Glutamatergic neuron (in vitro differentiated cells): ENCODE measurements at regions not wholly inside any gene's neighbourhood (a gene's known extent, or its start where the extent isn't known, plus 50 kb on each side); places are given as distances from the start of the nearest gene placed in this dataset.

Experiments used
- DNase-seq: peaks from one replicate; pipeline ENCODE4 v3.0.0; 2022
- H3K27ac Mint-ChIP-seq: one replicate; pipeline ENCODE4 v1.8.0; 2020; ENCODE audit warnings: mild to moderate bottlenecking, mixed read lengths, inconsistent platforms; ENCODE audit not compliant: unreplicated experiment
- H3K27me3 Mint-ChIP-seq: one replicate; pipeline ENCODE4 v1.8.0; 2020; ENCODE audit warnings: mild to moderate bottlenecking, moderate library complexity, mixed read lengths, inconsistent platforms; ENCODE audit not compliant: unreplicated experiment
- H3K36me3 Mint-ChIP-seq: one replicate; pipeline ENCODE4 v1.8.0; 2020; ENCODE audit warnings: mild to moderate bottlenecking, mixed read lengths, inconsistent platforms; ENCODE audit not compliant: unreplicated experiment
- H3K4me1 Mint-ChIP-seq: one replicate; pipeline ENCODE4 v1.8.0; 2020; ENCODE audit warnings: mild to moderate bottlenecking, low read depth, mixed read lengths, inconsistent platforms; ENCODE audit not compliant: unreplicated experiment
- H3K4me3 Mint-ChIP-seq: one replicate; pipeline ENCODE4 v1.8.0; 2020; ENCODE audit warnings: mild to moderate bottlenecking, mixed read lengths, inconsistent platforms; ENCODE audit not compliant: unreplicated experiment
- H3K9me3 Mint-ChIP-seq: one replicate; pipeline ENCODE4 v1.8.0; 2020; ENCODE audit warnings: mild to moderate bottlenecking, moderate library complexity, mixed read lengths, inconsistent platforms; ENCODE audit not compliant: unreplicated experiment
- CTCF ChIP-seq: fragments of 200-600 bp; sonication (generic); IDR thresholded peaks from one replicate; pipeline ENCODE4 v1.5.0; 2021; ENCODE audit not compliant: partially characterized antibody, unreplicated experiment

DNA sequence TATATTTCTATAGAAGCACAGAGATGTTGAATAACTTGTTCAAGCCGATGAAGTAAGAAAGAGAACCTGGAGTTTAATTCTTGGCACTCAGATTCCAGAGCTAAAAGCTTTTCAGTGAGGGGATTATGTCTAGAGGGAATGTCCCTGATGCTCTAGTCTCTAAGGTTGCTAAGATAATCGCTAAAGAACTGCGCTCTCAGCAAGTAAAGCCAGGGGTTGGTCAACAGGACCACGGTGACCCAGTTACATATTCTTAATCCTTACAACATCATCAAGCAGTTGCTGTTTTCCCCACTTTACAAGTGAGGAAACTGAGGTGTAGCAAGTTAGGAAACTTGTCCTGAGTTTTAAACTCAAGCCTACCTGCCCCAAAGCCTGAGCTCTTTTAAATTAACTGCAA lies 110.8 kb downstream of the DAD1 start:
- Mint-ChIP-seq H3K27ac (no peak overlapping the region), H3K36me3 (no peaks in the 10 kb centered on the region), H3K27me3 (peaks cover 4% of the 10 kb centered on the region), H3K4me3 (no peak overlapping the region), H3K9me3 (no peaks in the 10 kb centered on the region), H3K4me1 (peaks cover 21% of the 10 kb centered on the region)
- DNase-seq, result no peak
- no peak for TF ChIP-seq CTCF

- TF ChIP-seq CTCF, result no peak
- no peak for DNase-seq
- no peak overlapping the region for H3K27ac Mint-ChIP-seq
- H3K9me3 Mint-ChIP-seq, result no peaks in the 10 kb centered on the region
- peaks cover 4% of the 10 kb centered on the region for H3K27me3 Mint-ChIP-seq
- peaks cover 21% of the 10 kb centered on the region for H3K4me1 Mint-ChIP-seq
- no peaks in the 10 kb centered on the region for H3K36me3 Mint-ChIP-seq
- no peak overlapping the region for H3K4me3 Mint-ChIP-seq
Observed at GRCh38 chr14:22477569-22478194, 111.3 kb downstream of the DAD1 start.

DNA sequence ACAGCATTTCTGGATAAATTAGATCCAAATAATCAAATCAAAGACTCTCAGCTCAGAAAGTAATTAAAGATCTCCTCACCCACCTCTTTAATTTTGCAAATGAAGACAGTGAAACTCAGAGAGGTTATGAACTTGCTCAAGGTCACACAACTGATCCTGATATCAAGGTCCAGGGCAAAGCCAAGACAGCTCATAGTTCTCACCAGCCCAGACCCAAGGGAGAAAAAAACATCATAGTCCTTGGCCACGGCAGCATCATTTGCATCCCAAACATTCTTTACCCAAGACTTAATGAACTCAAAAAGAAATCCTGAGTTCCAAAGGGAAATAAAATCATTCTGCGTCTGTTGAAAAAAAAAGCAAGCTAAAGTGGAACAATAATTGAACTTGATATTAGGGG lies 112.1 kb downstream of the DAD1 start:
- DNase-seq, result no peak
- H3K4me1 Mint-ChIP-seq, result peaks cover 20% of the 10 kb centered on the region
- peaks cover 4% of the 10 kb centered on the region for H3K27me3 Mint-ChIP-seq
- no peak overlapping the region for H3K27ac Mint-ChIP-seq
- no peak overlapping the region for H3K4me3 Mint-ChIP-seq
- TF ChIP-seq CTCF, result no peak
- H3K9me3 Mint-ChIP-seq, result peaks cover 2% of the 10 kb centered on the region
- H3K36me3 Mint-ChIP-seq, result no peaks in the 10 kb centered on the region

GRCh38 chr14:22476005-22476751 lies 112.8 kb downstream of the DAD1 start:
- H3K4me1 Mint-ChIP-seq, result peaks cover 17% of the 10 kb centered on the region
- H3K27me3 Mint-ChIP-seq, result peaks cover 5% of the 10 kb centered on the region
- H3K27ac Mint-ChIP-seq, result no peak overlapping the region
- no peak for DNase-seq
- no peaks in the 10 kb centered on the region for H3K36me3 Mint-ChIP-seq
- no peak overlapping the region for H3K4me3 Mint-ChIP-seq
- H3K9me3 Mint-ChIP-seq, result peaks cover 2% of the 10 kb centered on the region
- no peak for TF ChIP-seq CTCF

DNA sequence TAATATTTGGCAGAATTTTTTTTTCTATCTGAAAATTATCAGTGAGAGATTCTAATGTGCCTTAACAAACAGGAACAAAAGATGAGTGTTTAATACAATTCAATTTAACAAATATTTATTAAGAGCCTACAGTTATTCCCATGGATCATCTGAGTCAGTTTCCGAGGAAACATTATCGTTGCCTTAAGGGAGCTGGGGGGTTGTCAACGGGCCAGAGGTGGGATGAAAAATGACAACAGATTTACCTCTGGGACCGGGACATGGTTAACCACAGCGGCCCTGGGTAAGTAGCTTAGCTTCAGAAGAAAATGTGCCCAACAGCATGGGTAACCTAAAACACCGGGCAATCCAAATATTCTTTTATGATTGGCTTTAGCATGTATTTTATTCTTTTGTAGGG lies 113.6 kb downstream of the DAD1 start:
- Mint-ChIP-seq H3K9me3 (peaks cover 4% of the 10 kb centered on the region), H3K4me3 (no peak overlapping the region), H3K36me3 (no peaks in the 10 kb centered on the region), H3K27me3 (peaks cover 8% of the 10 kb centered on the region), H3K27ac (no peak overlapping the region), H3K4me1 (peaks cover 24% of the 10 kb centered on the region)
- no peak for TF ChIP-seq CTCF
- no peak for DNase-seq
